RKO (cell line): ENCODE measurements at regions not wholly inside any gene's neighbourhood (a gene's known extent, or its start where the extent isn't known, plus 50 kb on each side); places are given as distances from the start of the nearest gene placed in this dataset.

Experiments used
- DNase-seq: peaks from one replicate; pipeline ENCODE4 v3.0.0-alpha.2; 2016; ENCODE audit warnings: low spot score

DNA sequence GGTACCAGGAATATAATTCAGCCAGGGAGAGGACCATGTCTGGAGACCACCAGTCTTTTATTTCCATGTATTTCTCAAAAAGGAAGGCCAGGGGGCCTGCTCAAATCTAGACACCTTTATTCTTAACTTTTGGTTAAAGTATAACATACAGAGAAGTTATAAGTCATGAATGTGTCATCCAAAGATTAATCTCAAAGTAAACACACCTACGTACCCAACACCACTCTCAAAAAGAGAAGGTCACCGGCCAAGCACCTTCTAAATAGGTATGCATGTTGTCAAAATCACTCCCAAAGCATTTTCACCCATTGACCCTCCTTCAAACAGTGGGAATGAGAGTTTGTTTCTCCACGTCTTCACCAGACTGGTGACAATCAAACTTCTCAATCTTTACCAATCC is 60.0 kb upstream of the FZD10 start:
- DNase-seq = no peak

DNA sequence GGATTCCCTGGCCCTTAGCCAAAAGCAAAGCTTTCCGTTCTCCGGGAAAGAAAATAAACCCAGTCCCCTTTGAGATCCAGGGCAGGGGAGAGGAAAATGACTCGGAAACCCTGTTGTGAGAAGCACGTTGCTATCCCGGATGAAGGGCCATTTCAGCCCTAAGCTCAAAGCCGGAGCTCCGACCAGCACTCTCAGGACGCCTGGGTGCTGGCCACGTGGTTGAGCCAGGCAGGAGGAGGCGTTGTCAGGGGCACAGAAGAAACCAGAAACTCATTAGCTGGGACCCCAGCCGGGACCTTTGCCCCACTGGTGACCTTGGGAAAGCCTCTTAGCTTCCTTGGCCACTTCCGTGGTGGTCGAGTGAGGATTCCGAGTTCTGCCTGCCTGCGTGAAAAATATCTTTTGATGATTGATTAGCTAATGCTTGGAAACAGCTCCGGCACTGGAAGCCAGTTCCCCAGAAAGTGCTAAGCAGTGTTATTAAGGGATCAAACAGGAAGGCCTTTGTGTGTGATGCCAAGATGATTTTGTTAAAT is 57.6 kb upstream of the FZD10 start:
- no peak for DNase-seq

DNA sequence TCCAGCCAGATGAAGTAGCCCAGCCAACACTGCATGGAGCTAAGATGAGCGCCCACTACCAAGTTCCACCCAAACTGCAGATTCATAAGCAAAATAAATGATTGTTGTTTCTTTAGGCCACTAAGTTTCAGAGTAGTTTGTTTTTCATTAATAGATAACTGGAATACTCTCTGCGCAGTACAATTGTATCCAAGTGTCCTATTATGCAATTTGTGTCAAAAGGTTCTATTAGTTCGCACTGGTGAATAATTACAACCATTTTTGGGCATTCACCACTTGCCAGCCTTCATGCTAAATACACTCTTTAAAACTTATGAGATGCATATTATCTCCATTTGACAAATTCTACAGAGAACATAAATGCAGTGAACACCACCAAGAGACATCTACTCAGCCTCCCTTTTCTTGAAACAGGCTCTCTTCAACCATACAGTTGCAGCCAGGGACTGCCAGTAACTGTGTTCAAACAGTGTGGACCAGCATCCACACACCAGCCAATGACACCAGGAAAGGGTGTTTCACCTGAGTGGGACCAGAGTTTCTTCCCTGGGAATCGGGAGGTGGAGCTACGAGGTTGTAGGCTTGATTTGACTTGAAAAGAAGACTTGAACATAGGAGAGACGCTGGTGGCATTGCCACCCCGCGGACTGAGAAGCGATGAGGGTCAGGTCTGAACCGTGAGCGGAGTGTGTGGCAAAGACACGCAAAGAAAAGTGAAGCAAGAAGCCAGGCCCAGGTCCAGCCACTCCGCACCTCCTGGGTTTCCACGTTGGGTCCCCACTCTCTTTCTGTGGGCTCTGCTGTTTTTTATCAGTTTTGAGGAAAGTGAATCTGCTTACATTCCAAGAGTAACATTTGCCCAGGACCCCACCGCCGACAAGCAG is 53.0 kb upstream of the FZD10 start:
- DNase-seq = no peak

DNA sequence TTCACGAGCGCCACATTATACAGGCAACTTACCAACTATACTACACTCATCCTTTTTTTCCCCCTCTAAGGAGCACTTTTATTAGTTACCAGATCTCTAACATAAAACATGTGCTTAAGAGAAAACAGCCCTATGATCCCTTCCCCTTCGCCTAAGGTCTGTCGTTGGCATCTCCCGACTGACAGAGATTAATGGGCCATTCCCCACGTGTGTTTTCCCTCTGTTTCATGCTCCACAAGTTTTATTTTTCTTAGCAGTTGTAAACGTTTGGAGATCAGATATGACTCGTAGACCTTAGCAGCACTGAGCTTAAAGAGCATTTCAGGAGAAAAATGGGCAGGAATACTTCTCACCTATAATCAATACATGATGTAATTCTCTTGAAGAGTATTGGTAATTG is 51.4 kb upstream of the FZD10 start:
- DNase-seq = no peak

DNA sequence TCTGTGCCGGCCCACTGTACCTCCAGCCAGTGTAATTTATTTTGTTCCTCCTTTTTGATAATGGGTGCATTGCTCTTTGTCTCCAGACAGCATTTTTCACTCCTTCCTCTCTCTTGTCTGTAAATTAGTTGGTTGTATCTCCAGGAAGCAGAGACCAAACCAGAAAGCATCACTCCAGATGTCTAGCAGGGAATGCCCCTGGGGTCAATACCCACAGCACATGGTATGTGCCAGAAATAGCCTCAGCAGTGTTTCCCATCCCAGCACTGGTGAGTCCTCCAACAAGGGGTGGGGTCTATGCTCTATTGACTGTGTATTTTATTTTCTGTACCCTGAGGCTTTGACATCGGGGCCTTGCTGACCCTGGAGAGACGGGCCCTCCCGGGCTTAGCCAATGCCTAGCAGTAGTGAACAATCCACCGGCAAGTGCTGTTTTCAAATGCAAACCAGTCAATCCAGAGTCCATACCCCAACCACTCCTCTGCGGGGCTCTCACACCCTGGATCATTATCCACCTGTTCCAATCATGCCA is 50.2 kb upstream of the FZD10 start:
- no peak for DNase-seq
